ENCODE measurements at regions not wholly inside any gene's neighbourhood (a gene's known extent, or its start where the extent isn't known, plus 50 kb on each side); places are given as distances from the start of the nearest gene placed in this dataset.

GRCh38 chr7:32273297-32273696, 203.1 kb upstream of the PDE1C start:
- Histone ChIP-seq H3K4me1 (ENCODE audit: control insufficient read depth, extremely low read depth, insufficient read depth, low read length) (no peaks in the 10 kb centered on the region), H2AFZ (ENCODE audit: control insufficient read depth, low read length) (no peak overlapping the region), H3K4me3 (ENCODE audit: control insufficient read depth in 2 of 3, extremely low read depth in 1 of 3, insufficient read depth in 2 of 3, low read depth in 1 of 3, low read length in 3 of 3) (no peak overlapping the region), H3K9me3 (ENCODE audit: control insufficient read depth, low read depth, low read length) (no peaks in the 10 kb centered on the region), H3K4me2 (ENCODE audit: control insufficient read depth, extremely low read depth, insufficient read depth, low read depth, low read length) (no peak overlapping the region), H3K27ac (ENCODE audit: control insufficient read depth, insufficient read depth, low read length) (no peak overlapping the region), H3K9me1 (ENCODE audit: control insufficient read depth, extremely low read depth, insufficient read depth, low read length) (no peaks in the 10 kb centered on the region), H3K36me3 (ENCODE audit: control insufficient read depth in 2 of 2, extremely low read depth in 1 of 2, insufficient read depth in 2 of 2, low read length in 2 of 2) (no peaks in the 10 kb centered on the region), H4K20me1 (ENCODE audit: control insufficient read depth, extremely low read depth, insufficient read depth, low read length) (no peaks in the 10 kb centered on the region), H3K9ac (ENCODE audit: control insufficient read depth, extremely low read depth, insufficient read depth, low read length) (no peak overlapping the region), H3K27me3 (ENCODE audit: control insufficient read depth, extremely low read depth, insufficient read depth, low read length) (no peaks in the 10 kb centered on the region), H3K79me2 (ENCODE audit: control insufficient read depth, insufficient read depth, low read length) (no peaks in the 10 kb centered on the region)
- dilution Hi-C loops (cut with MboI; ENCODE audit: extremely low pct_ligation_motif_present, low sequenced_read_pairs): no loop called here
- TF ChIP-seq EZH2 (IDR thresholded peaks at IDR 0.05; ENCODE audit: low read length): no peak
- TF ChIP-seq CTCF (optimal IDR thresholded peaks at IDR 0.05 in 1 of 3, IDR thresholded peaks at IDR 0.05 in 1 of 3, conservative IDR thresholded peaks at IDR 0.05 in 1 of 3; ENCODE audit: extremely low read depth in 1 of 3, insufficient read depth in 2 of 3, low read length in 3 of 3): no peak
- no peak for DNase-seq (ENCODE audit: low read depth, low spot score)
- FAIRE-seq: no peak

GRCh38 chr7:32266932-32267475, 196.8 kb upstream of the PDE1C start:
- Histone ChIP-seq H3K27me3 (ENCODE audit: control insufficient read depth, extremely low read depth, insufficient read depth, low read length) (peaks cover 3% of the 10 kb centered on the region), H3K9me3 (ENCODE audit: control insufficient read depth, low read depth, low read length) (no peaks in the 10 kb centered on the region), H3K4me1 (ENCODE audit: control insufficient read depth, extremely low read depth, insufficient read depth, low read length) (no peaks in the 10 kb centered on the region), H2AFZ (ENCODE audit: control insufficient read depth, low read length) (no peak overlapping the region), H4K20me1 (ENCODE audit: control insufficient read depth, extremely low read depth, insufficient read depth, low read length) (no peaks in the 10 kb centered on the region), H3K27ac (ENCODE audit: control insufficient read depth, insufficient read depth, low read length) (no peak overlapping the region), H3K79me2 (ENCODE audit: control insufficient read depth, insufficient read depth, low read length) (no peaks in the 10 kb centered on the region), H3K9ac (ENCODE audit: control insufficient read depth, extremely low read depth, insufficient read depth, low read length) (no peak overlapping the region), H3K4me2 (ENCODE audit: control insufficient read depth, extremely low read depth, insufficient read depth, low read depth, low read length) (no peak overlapping the region), H3K4me3 (ENCODE audit: control insufficient read depth in 2 of 3, extremely low read depth in 1 of 3, insufficient read depth in 2 of 3, low read depth in 1 of 3, low read length in 3 of 3) (no peak overlapping the region), H3K36me3 (ENCODE audit: control insufficient read depth in 2 of 2, extremely low read depth in 1 of 2, insufficient read depth in 2 of 2, low read length in 2 of 2) (no peaks in the 10 kb centered on the region), H3K9me1 (ENCODE audit: control insufficient read depth, extremely low read depth, insufficient read depth, low read length) (no peaks in the 10 kb centered on the region)
- dilution Hi-C loops (cut with MboI; ENCODE audit: extremely low pct_ligation_motif_present, low sequenced_read_pairs): no loop called here
- DNase-seq (ENCODE audit: low read depth, low spot score) (no peak), FAIRE-seq (no peak)
- peak in 1 of 3 experiments; percentile 49 for TF ChIP-seq CTCF (optimal IDR thresholded peaks at IDR 0.05 in 1 of 3, IDR thresholded peaks at IDR 0.05 in 1 of 3, conservative IDR thresholded peaks at IDR 0.05 in 1 of 3; ENCODE audit: extremely low read depth in 1 of 3, insufficient read depth in 2 of 3, low read length in 3 of 3)
- no peak for TF ChIP-seq EZH2 (IDR thresholded peaks at IDR 0.05; ENCODE audit: low read length)
